ENCODE measurements at regions not wholly inside any gene's neighbourhood (a gene's known extent, or its start where the extent isn't known, plus 50 kb on each side); places are given as distances from the start of the nearest gene placed in this dataset.

GRCh38 chr10:30756151-30756550 is 126.6 kb upstream of the LYZL2 start:
- no peak overlapping the region for H3K18ac ChIP-seq (ENCODE audit: extremely low read depth, low read length)
- H3K36me3 ChIP-seq (ENCODE audit: control insufficient read depth in 2 of 4, insufficient read depth in 4 of 4, low read length in 3 of 4), result no peaks in the 10 kb centered on the region
- H3K79me1 ChIP-seq (ENCODE audit: low read depth, low read length), result no peaks in the 10 kb centered on the region
- no peak overlapping the region for H2AFZ ChIP-seq (ENCODE audit: low read length)
- no peak overlapping the region for H2AK5ac ChIP-seq (ENCODE audit: low read depth, low read length)
- H3K23ac ChIP-seq (ENCODE audit: insufficient read length), result no peak overlapping the region
- H2BK15ac ChIP-seq (ENCODE audit: low read length), result no peak overlapping the region
- no peak overlapping the region for H3K4me2 ChIP-seq (ENCODE audit: insufficient read depth in 1 of 2, low read depth in 2 of 2, low read length in 2 of 2)
- ChIA-PET CTCF (ENCODE audit: partially characterized antibody) (interaction anchor here (0.6 to 0.7 kb wide), 2 partner anchors 28 to 239 kb away, joined by 3 to 5 read pairs; no protein-coding TSS in a partner anchor), POLR2A (ENCODE audit: partially characterized antibody) (no interaction called here)
- H3K14ac ChIP-seq (ENCODE audit: insufficient read length), result no peak overlapping the region
- 100% methylated on average over 2 of the region's 2 CpGs; no CpG with 5 or more reads in 1 of the 2 experiments for WGBS, 2 experiments (ENCODE audit: extremely low coverage in 1 of 2, insufficient coverage in 1 of 2, insufficient read length in 1 of 2, insufficient replicate concordance in 2 of 2, low coverage in 1 of 2, low lambda C conversion rate in 2 of 2, missing lambda C conversion rate in 1 of 2)
- TF ChIP-seq SAP30 (IDR thresholded peaks at IDR 0.05; ENCODE audit: insufficient read depth, insufficient replicate concordance, low read length) (no peak), E2F6 (IDR thresholded peaks at IDR 0.05) (no peak), RNF2 (IDR thresholded peaks at IDR 0.05; ENCODE audit: borderline replicate concordance, low read depth, low read length, missing control alignments, poor library complexity, severe bottlenecking) (no peak), TEAD4 (IDR thresholded peaks at IDR 0.05; ENCODE audit: low read depth, low read length) (no peak), NRF1 (IDR thresholded peaks at IDR 0.05; ENCODE audit: low read depth, low read length) (no peak), JUND (IDR thresholded peaks at IDR 0.05; ENCODE audit: low read length) (no peak)
- no peaks in the 10 kb centered on the region for H3K23me2 ChIP-seq (ENCODE audit: low read depth, low read length)
- H2BK5ac ChIP-seq (ENCODE audit: low read depth, low read length), result no peak overlapping the region
- no peak overlapping the region for H3K27ac ChIP-seq (ENCODE audit: low read depth, low read length)
- no peak overlapping the region for H3K4ac ChIP-seq (replicated peaks; ENCODE audit: insufficient read length, low read depth, low read length)
- H3K79me2 ChIP-seq (ENCODE audit: control insufficient read depth in 1 of 2, insufficient read depth in 2 of 2, low read length in 2 of 2), result no peaks in the 10 kb centered on the region
- no peak overlapping the region for H4K8ac ChIP-seq (ENCODE audit: extremely low read depth, insufficient read depth, low read length)
- H4K20me1 ChIP-seq (replicated peaks in 1 of 2; ENCODE audit: control insufficient read depth in 1 of 2, insufficient read depth in 2 of 2, low read length in 2 of 2), result no peaks in the 10 kb centered on the region
- no peak overlapping the region for H3K9ac ChIP-seq (replicated peaks in 1 of 4; ENCODE audit: extremely low read depth in 1 of 4, low read depth in 3 of 4, low read length in 3 of 4)
- no peak overlapping the region for H2BK12ac ChIP-seq (ENCODE audit: low read depth, low read length)
- no peaks in the 10 kb centered on the region for H3K27me3 ChIP-seq (replicated peaks in 1 of 4; ENCODE audit: control insufficient read depth in 3 of 4, extremely low read depth in 1 of 4, insufficient read depth in 3 of 4, low read length in 3 of 4)
- DNase-seq (ENCODE audit: low read depth in 1 of 2, low spot score in 2 of 2), result no peak
- H4K5ac ChIP-seq (ENCODE audit: insufficient read length, low read depth, low read length), result no peak overlapping the region
- H2BK20ac ChIP-seq (ENCODE audit: low read length), result no peak overlapping the region
- no peak for FAIRE-seq
- no peak overlapping the region for H2BK120ac ChIP-seq (replicated peaks; ENCODE audit: low read depth, low read length)
- H3K56ac ChIP-seq (replicated peaks; ENCODE audit: insufficient read length, low read depth, low read length), result no peak overlapping the region
- H3K4me1 ChIP-seq (replicated peaks in 1 of 4; ENCODE audit: control insufficient read depth in 3 of 4, insufficient read depth in 4 of 4, low read length in 3 of 4), result no peaks in the 10 kb centered on the region
- H3K9me3 ChIP-seq (ENCODE audit: insufficient read depth in 2 of 2, low read depth in 1 of 2, low read length in 1 of 2), result no peaks in the 10 kb centered on the region
- no peak overlapping the region for H3K4me3 ChIP-seq (ENCODE audit: extremely low read depth in 1 of 4, insufficient read depth in 2 of 4, low read depth in 3 of 4, low read length in 4 of 4)
- H4K91ac ChIP-seq (replicated peaks; ENCODE audit: insufficient read length, low read length), result no peak overlapping the region

Data from H1 (cell line).